GM12878 (cell line): ENCODE measurements at regions not wholly inside any gene's neighbourhood (a gene's known extent, or its start where the extent isn't known, plus 50 kb on each side); places are given as distances from the start of the nearest gene placed in this dataset.

Experiments used
- ATAC-seq: fragments of 200-7000 bp; cut with Tn5 transposase; 3 replicates; pipeline ENCODE4 v1.9.1; 2020; ENCODE audit warnings: mild to moderate bottlenecking, moderate library complexity
- BruUV-seq: library from RNA; stranded (reverse); fragments of 400-500 nt; replicated peaks from 2 replicates; lab custom pipeline; 2021; lab: Mats Ljungman, UMichigan
- CTCF ChIA-PET: fragments of 300-600 bp; sonication (Branson Sonifier 250); formaldehyde crosslinking; extraction: SDS; loops from one replicate; lab custom pipeline; 2021; ENCODE audit warnings: inconsistent platforms; lab: Yijun Ruan, JAX
- POLR2A ChIA-PET: fragments of 350-600 bp; formaldehyde crosslinking; extraction: SDS; loops from one replicate; lab custom pipeline; 2021; ENCODE audit warnings: inconsistent platforms; lab: Charles Lee
- RAD21 ChIA-PET: fragments of 300-600 bp; sonication (Branson Sonifier 250); formaldehyde crosslinking; loops from one replicate; lab custom pipeline; 2023; ENCODE audit warnings: antibody characterized with exemption; ENCODE audit not compliant: unreplicated experiment; lab: Charles Lee
- SMC1A ChIA-PET: fragments of 300-600 bp; sonication (Branson Sonifier 250); formaldehyde crosslinking; loops from one replicate; lab custom pipeline; 2023; ENCODE audit not compliant: unreplicated experiment, uncharacterized antibody; lab: Charles Lee
- DNase-seq: peaks from one replicate; pipeline ENCODE4 v3.0.0-alpha.2; 2011; ENCODE audit warnings: low read depth, low spot score
- FAIRE-seq: peaks from 3 replicates; lab custom pipeline; 2011; peaks lifted over from hg19 to GRCh38; lab: Jason Lieb, UNC
- H2AFZ ChIP-seq: 2 replicates; pipeline ENCODE4 v1.6.0; 2011; ENCODE audit warnings: low read depth, low read length, control low read depth; ENCODE audit not compliant: control insufficient read depth
- H3K27ac ChIP-seq: 2 replicates; pipeline ENCODE4 v1.5.1; 2011; ENCODE audit warnings: control low read depth; ENCODE audit not compliant: control insufficient read depth, insufficient read depth
- H3K27me3 ChIP-seq, 2 experiments: replicated peaks in 1 of 2; 2 replicates each; pipeline versions ENCODE4 v1.6.0 to v1.6.1; 2011; ENCODE audit warnings: low read length in 1 of 2; ENCODE audit not compliant: control insufficient read depth in 2 of 2, insufficient read depth in 2 of 2
- H3K36me3 ChIP-seq, 2 experiments: 2 replicates each; pipeline ENCODE4 v1.5.1; 2011; ENCODE audit warnings: low read length in 1 of 2; ENCODE audit not compliant: control insufficient read depth in 2 of 2, insufficient read depth in 2 of 2
- H3K4me1 ChIP-seq: 2 replicates; pipeline ENCODE4 v1.6.1; 2011; ENCODE audit warnings: mild to moderate bottlenecking, low read length, moderate library complexity, mixed read lengths; ENCODE audit not compliant: control insufficient read depth, insufficient read depth
- H3K4me2 ChIP-seq: 2 replicates; pipeline ENCODE4 v1.6.0; 2011; ENCODE audit warnings: control low read depth; ENCODE audit not compliant: control insufficient read depth, insufficient read depth
- H3K4me3 ChIP-seq: fragments of 200-600 bp; sonication (generic); 2 replicates; pipeline ENCODE4 v1.5.1; 2016
- H3K79me2 ChIP-seq: 2 replicates; pipeline ENCODE4 v1.6.0; 2011; ENCODE audit warnings: low read length; ENCODE audit not compliant: control insufficient read depth, insufficient read depth
- H3K9ac ChIP-seq: 2 replicates; pipeline ENCODE4 v1.8.0; 2011; ENCODE audit warnings: low read length, control low read depth, mixed read lengths; ENCODE audit not compliant: control insufficient read depth, insufficient read depth
- H3K9me3 ChIP-seq: replicated peaks from 3 replicates; pipeline ENCODE4 v1.5.1; 2011; ENCODE audit warnings: mild to moderate bottlenecking, low read length; ENCODE audit not compliant: control insufficient read depth, insufficient read depth
- H4K20me1 ChIP-seq: 2 replicates; pipeline ENCODE4 v1.6.0; 2011; ENCODE audit not compliant: control insufficient read depth, insufficient read depth
- CHD2 ChIP-seq: IDR thresholded peaks from 2 replicates; pipeline ENCODE4 v1.6.1; 2011; ENCODE audit warnings: low read depth, low read length, improper control_type of control experiment, borderline replicate concordance
- CHD4 ChIP-seq: fragments of 200-600 bp; sonication (generic); IDR thresholded peaks from 2 replicates; pipeline ENCODE4 v1.6.1; 2016; ENCODE audit warnings: mild to moderate bottlenecking
- EED ChIP-seq: sonication (generic); IDR thresholded peaks from 2 replicates; pipeline ENCODE4 v1.6.1; 2016; ENCODE audit warnings: antibody characterized with exemption, low read depth
- KAT2A ChIP-seq: conservative IDR thresholded peaks from 2 replicates; pipeline ENCODE4 v1.6.1; 2011; ENCODE audit warnings: low read depth, low read length; ENCODE audit not compliant: control insufficient read depth
- MTA2 ChIP-seq: fragments of 450-650 bp; IDR thresholded peaks from 2 replicates; pipeline ENCODE4 v1.6.1; 2016; ENCODE audit warnings: low read depth, mild to moderate bottlenecking, moderate library complexity
- MYB ChIP-seq: fragments of 150-350 bp; IDR thresholded peaks from 2 replicates; pipeline ENCODE4 v1.6.1; 2014; ENCODE audit warnings: mild to moderate bottlenecking, low read depth, low read length, borderline replicate concordance
- NFXL1 ChIP-seq: fragments of 450-650 bp; IDR thresholded peaks from 2 replicates; pipeline ENCODE4 v1.6.1; 2017; ENCODE audit warnings: antibody characterized with exemption, mild to moderate bottlenecking, borderline replicate concordance
- NR2C2 ChIP-seq: IDR thresholded peaks from 2 replicates; pipeline ENCODE4 v1.6.1; 2011; ENCODE audit warnings: borderline replicate concordance, low read depth; ENCODE audit not compliant: control insufficient read depth, insufficient read length
- RB1 ChIP-seq: fragments of 450-650 bp; formaldehyde crosslinking; IDR thresholded peaks from 2 replicates; pipeline ENCODE4 v1.6.1; 2017; ENCODE audit warnings: mild to moderate bottlenecking, borderline replicate concordance
- SMAD5 ChIP-seq: IDR thresholded peaks from 2 replicates; pipeline ENCODE4 v1.6.1; 2016; ENCODE audit warnings: antibody characterized with exemption, low read depth
- SPI1 ChIP-seq: IDR thresholded peaks from 2 replicates; pipeline ENCODE4 v1.6.1; 2011; ENCODE audit warnings: low read depth, mild to moderate bottlenecking, low read length, moderate library complexity, borderline replicate concordance; ENCODE audit not compliant: insufficient read depth
- TBL1XR1 ChIP-seq: IDR thresholded peaks from 2 replicates; pipeline ENCODE4 v1.6.1; 2012; ENCODE audit warnings: low read depth, low read length, improper control_type of control experiment
- YBX1 ChIP-seq: fragments of 450-650 bp; IDR thresholded peaks from 2 replicates; pipeline ENCODE4 v1.6.1; 2016; ENCODE audit warnings: antibody characterized with exemption
- ZZZ3 ChIP-seq: IDR thresholded peaks from 2 replicates; pipeline ENCODE4 v1.6.1; 2011; ENCODE audit warnings: low read depth; ENCODE audit not compliant: control insufficient read depth, insufficient read length
- WGBS: methylation state at CpG from one replicate; pipeline ENCODE4 v1.1.6; 2016; ENCODE audit warnings: low lambda C conversion rate; ENCODE audit not compliant: insufficient replicate concordance, insufficient coverage; ENCODE audit errors: missing lambda C conversion rate; 5-methylcytosine and 5-hydroxymethylcytosine counted together
- in situ Hi-C: fragments of 300-500 bp; cut with MboI; formaldehyde crosslinking; loops from 9 replicates; pipeline ENCODE4 v1.14.3; 2018; ENCODE audit warnings: mixed read lengths
- intact Hi-C: fragments of 100-400 bp; cut with micrococcal nuclease; formaldehyde crosslinking; loops from one replicate; pipeline ENCODE4 v1.14.2; 2022; ENCODE audit not compliant: unreplicated experiment
- TF ChIP-seq, protein P1 (sequence below): IDR thresholded peaks from 2 replicates; pipeline ENCODE4 v1.6.1; 2011; ENCODE audit warnings: low read depth, mild to moderate bottlenecking, low read length, moderate library complexity, borderline replicate concordance; ENCODE audit errors: extremely low read depth
- TF ChIP-seq, protein P2 (sequence below): fragments of 450-650 bp; IDR thresholded peaks from 2 replicates; pipeline ENCODE4 v1.6.1; 2017; ENCODE audit warnings: mild to moderate bottlenecking, moderate library complexity

DNA sequence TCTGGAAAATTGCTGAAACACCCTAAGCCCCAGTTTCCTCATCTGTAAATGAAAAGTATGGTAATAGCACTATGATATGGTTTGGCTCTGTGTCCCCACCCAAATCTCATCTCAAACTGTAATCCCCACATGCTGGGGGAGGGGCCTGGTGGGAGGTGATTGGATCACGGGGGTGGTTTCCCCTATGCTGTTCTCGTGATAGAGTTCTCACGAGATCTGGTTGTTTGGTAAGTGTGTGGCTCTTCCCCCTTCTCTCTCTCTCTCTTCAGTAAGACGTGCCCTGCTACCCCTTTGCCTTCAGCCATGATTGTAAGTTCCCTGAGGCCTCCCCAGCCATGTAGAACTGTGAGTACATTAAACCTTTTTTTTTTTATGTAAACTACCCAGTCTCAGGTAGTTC, 490.7 kb downstream of the TMEM114 start:
- 4% methylated on average over 4 of the region's 4 CpGs for WGBS
- Histone ChIP-seq H2AFZ (no peak overlapping the region), H4K20me1 (no peaks in the 10 kb centered on the region), H3K4me1 (no peaks in the 10 kb centered on the region), H3K9me3 (no peaks in the 10 kb centered on the region; the same call in 2 of the 3 replicates), H3K9ac (no peak overlapping the region), H3K4me3 (no peak overlapping the region), H3K27ac (no peak overlapping the region), H3K36me3 (no peaks in the 10 kb centered on the region), H3K27me3 (no peaks in the 10 kb centered on the region), H3K4me2 (no peak overlapping the region), H3K79me2 (no peaks in the 10 kb centered on the region)
- RAD21 ChIA-PET: no interaction called here
- intact Hi-C loops: no loop called here
- CTCF ChIA-PET: interaction anchor here (0.6 kb wide), 1 partner anchor 21 kb away, joined by 3 read pairs; no protein-coding TSS in a partner anchor
- no TSS peak for BruUV-seq
- SMC1A ChIA-PET: no interaction called here
- no peak for FAIRE-seq
- in situ Hi-C loops: no loop called here
- DNase-seq: no peak
- TF ChIP-seq EED: no peak
- no peak for TF ChIP-seq NFXL1
- TF ChIP-seq TBL1XR1: no peak
- TF ChIP-seq MTA2: no peak
- TF ChIP-seq, protein P1, sequence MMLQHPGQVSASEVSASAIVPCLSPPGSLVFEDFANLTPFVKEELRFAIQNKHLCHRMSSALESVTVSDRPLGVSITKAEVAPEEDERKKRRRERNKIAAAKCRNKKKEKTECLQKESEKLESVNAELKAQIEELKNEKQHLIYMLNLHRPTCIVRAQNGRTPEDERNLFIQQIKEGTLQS: no peak
- no peak for TF ChIP-seq SMAD5
- TF ChIP-seq SPI1: no peak
- no peak for TF ChIP-seq MYB
- no peak for TF ChIP-seq CHD2
- TF ChIP-seq YBX1: no peak
- TF ChIP-seq CHD4: no peak
- no peak for TF ChIP-seq KAT2A
- TF ChIP-seq RB1: no peak
- no peak for TF ChIP-seq ZZZ3
- no peak for TF ChIP-seq NR2C2
- TF ChIP-seq, protein P2, sequence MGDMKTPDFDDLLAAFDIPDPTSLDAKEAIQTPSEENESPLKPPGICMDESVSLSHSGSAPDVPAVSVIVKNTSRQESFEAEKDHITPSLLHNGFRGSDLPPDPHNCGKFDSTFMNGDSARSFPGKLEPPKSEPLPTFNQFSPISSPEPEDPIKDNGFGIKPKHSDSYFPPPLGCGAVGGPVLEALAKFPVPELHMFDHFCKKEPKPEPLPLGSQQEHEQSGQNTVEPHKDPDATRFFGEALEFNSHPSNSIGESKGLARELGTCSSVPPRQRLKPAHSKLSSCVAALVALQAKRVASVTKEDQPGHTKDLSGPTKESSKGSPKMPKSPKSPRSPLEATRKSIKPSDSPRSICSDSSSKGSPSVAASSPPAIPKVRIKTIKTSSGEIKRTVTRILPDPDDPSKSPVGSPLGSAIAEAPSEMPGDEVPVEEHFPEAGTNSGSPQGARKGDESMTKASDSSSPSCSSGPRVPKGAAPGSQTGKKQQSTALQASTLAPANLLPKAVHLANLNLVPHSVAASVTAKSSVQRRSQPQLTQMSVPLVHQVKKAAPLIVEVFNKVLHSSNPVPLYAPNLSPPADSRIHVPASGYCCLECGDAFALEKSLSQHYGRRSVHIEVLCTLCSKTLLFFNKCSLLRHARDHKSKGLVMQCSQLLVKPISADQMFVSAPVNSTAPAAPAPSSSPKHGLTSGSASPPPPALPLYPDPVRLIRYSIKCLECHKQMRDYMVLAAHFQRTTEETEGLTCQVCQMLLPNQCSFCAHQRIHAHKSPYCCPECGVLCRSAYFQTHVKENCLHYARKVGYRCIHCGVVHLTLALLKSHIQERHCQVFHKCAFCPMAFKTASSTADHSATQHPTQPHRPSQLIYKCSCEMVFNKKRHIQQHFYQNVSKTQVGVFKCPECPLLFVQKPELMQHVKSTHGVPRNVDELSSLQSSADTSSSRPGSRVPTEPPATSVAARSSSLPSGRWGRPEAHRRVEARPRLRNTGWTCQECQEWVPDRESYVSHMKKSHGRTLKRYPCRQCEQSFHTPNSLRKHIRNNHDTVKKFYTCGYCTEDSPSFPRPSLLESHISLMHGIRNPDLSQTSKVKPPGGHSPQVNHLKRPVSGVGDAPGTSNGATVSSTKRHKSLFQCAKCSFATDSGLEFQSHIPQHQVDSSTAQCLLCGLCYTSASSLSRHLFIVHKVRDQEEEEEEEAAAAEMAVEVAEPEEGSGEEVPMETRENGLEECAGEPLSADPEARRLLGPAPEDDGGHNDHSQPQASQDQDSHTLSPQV: no peak
- POLR2A ChIA-PET: no interaction called here
- ATAC-seq: no peak
